ENCODE measurements at regions not wholly inside any gene's neighbourhood (a gene's known extent, or its start where the extent isn't known, plus 50 kb on each side); places are given as distances from the start of the nearest gene placed in this dataset.

- TF ChIP-seq GATA2 (IDR thresholded peaks at IDR 0.05; ENCODE audit: low read depth, low read length), result peak; percentile 95
- TF ChIP-seq GATA3 (IDR thresholded peaks at IDR 0.05; ENCODE audit: low read depth, low read length), result peak; percentile 81
Measured at GRCh38 chr5:104431981-104432380, 869.4 kb upstream of the NUDT12 start.
